Ovary (tissue), 3 donors: ENCODE measurements at regions not wholly inside any gene's neighbourhood (a gene's known extent, or its start where the extent isn't known, plus 50 kb on each side); places are given as distances from the start of the nearest gene placed in this dataset.

Experiments
- EP300 ChIP-seq: sonication (generic); formaldehyde crosslinking; IDR thresholded peaks from one replicate; pipeline ENCODE4 v1.6.1; 2017; ENCODE audit warnings: antibody characterized with exemption
- TF ChIP-seq, protein P1 (sequence below), 3 donors: fragments of 450-650 bp in 2 of 3; fragments of 200-600 bp in 1 of 3; IDR thresholded peaks; one replicate each; pipeline versions ENCODE4 v1.5.1 to v1.8.0; 2016 to 2022; ENCODE audit warnings: antibody characterized with exemption in 3 of 3, mild to moderate bottlenecking in 1 of 3
- donor health status: DM: no; HTN: no; CAD: no.

DNA sequence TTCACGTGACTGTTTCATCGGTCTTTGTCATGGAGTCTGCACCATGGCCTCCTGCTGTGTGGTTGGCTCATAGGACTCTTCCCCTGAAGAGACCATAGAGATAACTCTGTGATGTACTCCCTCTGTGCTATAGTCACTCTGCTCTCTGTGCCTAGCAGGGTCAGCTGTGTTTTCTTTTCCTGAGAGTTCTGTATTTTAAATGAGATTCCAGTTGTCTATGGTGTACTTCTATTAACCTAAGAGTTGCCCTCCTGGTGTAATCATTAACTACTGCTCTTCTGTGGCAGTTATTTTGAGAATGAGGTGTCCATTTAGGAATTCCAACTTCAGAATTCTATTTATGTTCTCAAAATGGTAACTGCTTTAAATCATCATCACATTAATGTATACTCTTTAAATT, 114.5 kb upstream of the ARPP21 start:
- TF ChIP-seq, protein P1, sequence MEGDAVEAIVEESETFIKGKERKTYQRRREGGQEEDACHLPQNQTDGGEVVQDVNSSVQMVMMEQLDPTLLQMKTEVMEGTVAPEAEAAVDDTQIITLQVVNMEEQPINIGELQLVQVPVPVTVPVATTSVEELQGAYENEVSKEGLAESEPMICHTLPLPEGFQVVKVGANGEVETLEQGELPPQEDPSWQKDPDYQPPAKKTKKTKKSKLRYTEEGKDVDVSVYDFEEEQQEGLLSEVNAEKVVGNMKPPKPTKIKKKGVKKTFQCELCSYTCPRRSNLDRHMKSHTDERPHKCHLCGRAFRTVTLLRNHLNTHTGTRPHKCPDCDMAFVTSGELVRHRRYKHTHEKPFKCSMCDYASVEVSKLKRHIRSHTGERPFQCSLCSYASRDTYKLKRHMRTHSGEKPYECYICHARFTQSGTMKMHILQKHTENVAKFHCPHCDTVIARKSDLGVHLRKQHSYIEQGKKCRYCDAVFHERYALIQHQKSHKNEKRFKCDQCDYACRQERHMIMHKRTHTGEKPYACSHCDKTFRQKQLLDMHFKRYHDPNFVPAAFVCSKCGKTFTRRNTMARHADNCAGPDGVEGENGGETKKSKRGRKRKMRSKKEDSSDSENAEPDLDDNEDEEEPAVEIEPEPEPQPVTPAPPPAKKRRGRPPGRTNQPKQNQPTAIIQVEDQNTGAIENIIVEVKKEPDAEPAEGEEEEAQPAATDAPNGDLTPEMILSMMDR (IDR thresholded peaks at IDR 0.05), result no peak
- TF ChIP-seq EP300, result no peak
